ENCODE measurements at regions not wholly inside any gene's neighbourhood (a gene's known extent, or its start where the extent isn't known, plus 50 kb on each side); places are given as distances from the start of the nearest gene placed in this dataset.

- TF ChIP-seq CTCF (IDR thresholded peaks at IDR 0.05) (no peak), POLR2A (IDR thresholded peaks at IDR 0.05) (no peak)
These were observed 634.7 kb upstream of the ARRDC3 start for GRCh38 chr5:92017776-92018175.
